H9 (cell line): ENCODE measurements at regions not wholly inside any gene's neighbourhood (a gene's known extent, or its start where the extent isn't known, plus 50 kb on each side); places are given as distances from the start of the nearest gene placed in this dataset.

Experiments
- DNase-seq: peaks from one replicate; pipeline ENCODE4 v3.0.0-alpha.2; 2017
- H2AFZ ChIP-seq: one replicate; pipeline ENCODE4 v1.6.1; 2013; ENCODE audit warnings: mild to moderate bottlenecking, low read length, control low read depth, moderate library complexity
- H2AK5ac ChIP-seq: 2 replicates; pipeline ENCODE4 v1.6.1; 2013; ENCODE audit warnings: low read length, control low read depth, mixed read lengths; ENCODE audit not compliant: insufficient read length
- H2BK120ac ChIP-seq: one replicate; pipeline ENCODE4 v1.6.1; 2013; ENCODE audit warnings: low read depth, mild to moderate bottlenecking, low read length, control low read depth, inconsistent platforms; ENCODE audit not compliant: poor library complexity, severe bottlenecking
- H2BK12ac ChIP-seq: 2 replicates; pipeline ENCODE4 v1.6.1; 2013; ENCODE audit warnings: low read length, control low read depth, mixed read lengths, low read depth; ENCODE audit not compliant: insufficient read length
- H2BK15ac ChIP-seq: 2 replicates; pipeline ENCODE4 v1.6.1; 2013; ENCODE audit warnings: low read depth, low read length, control low read depth
- H2BK20ac ChIP-seq: one replicate; pipeline ENCODE4 v1.6.1; 2013; ENCODE audit warnings: low read depth, mild to moderate bottlenecking, low read length, control low read depth, inconsistent platforms; ENCODE audit not compliant: poor library complexity, severe bottlenecking
- H2BK5ac ChIP-seq: 2 replicates; pipeline ENCODE4 v1.6.1; 2013; ENCODE audit warnings: low read length, control low read depth, mixed read lengths; ENCODE audit not compliant: insufficient read length
- H3K14ac ChIP-seq: 2 replicates; pipeline ENCODE4 v1.6.1; 2013; ENCODE audit warnings: low read length, control low read depth; ENCODE audit not compliant: insufficient read depth
- H3K18ac ChIP-seq: 2 replicates; pipeline ENCODE4 v1.6.1; 2013; ENCODE audit warnings: low read depth, mild to moderate bottlenecking, mixed read lengths, low read length, control low read depth; ENCODE audit not compliant: insufficient read length
- H3K23ac ChIP-seq: 2 replicates; pipeline ENCODE4 v1.6.1; 2013; ENCODE audit warnings: low read length, control low read depth, mixed read lengths, low read depth; ENCODE audit not compliant: insufficient read length
- H3K23me2 ChIP-seq: 2 replicates; pipeline ENCODE4 v1.6.1; 2013; ENCODE audit warnings: low read depth, mild to moderate bottlenecking, mixed read lengths, low read length, control low read depth; ENCODE audit not compliant: insufficient read length, poor library complexity, severe bottlenecking
- H3K27ac ChIP-seq: 2 replicates; pipeline ENCODE4 v1.5.1; 2013; ENCODE audit warnings: low read length, control low read depth, mixed read lengths, low read depth; ENCODE audit not compliant: insufficient read length
- H3K27me3 ChIP-seq: 2 replicates; pipeline ENCODE4 v1.6.1; 2013; ENCODE audit warnings: low read length, control low read depth, inconsistent platforms; ENCODE audit not compliant: insufficient read depth
- H3K4ac ChIP-seq: 2 replicates; pipeline ENCODE4 v1.6.1; 2013; ENCODE audit warnings: low read depth, mild to moderate bottlenecking, control low read depth, inconsistent platforms, low read length, moderate library complexity
- H3K4me1 ChIP-seq: 2 replicates; pipeline ENCODE4 v1.6.1; 2013; ENCODE audit warnings: low read length, control low read depth, inconsistent platforms; ENCODE audit not compliant: insufficient read depth
- H3K4me2 ChIP-seq: 2 replicates; pipeline ENCODE4 v1.6.1; 2013; ENCODE audit warnings: low read length, control low read depth, mixed read lengths; ENCODE audit not compliant: insufficient read length, insufficient read depth
- H3K56ac ChIP-seq: 2 replicates; pipeline ENCODE4 v1.6.1; 2013; ENCODE audit warnings: low read depth, mild to moderate bottlenecking, mixed read lengths, low read length, control low read depth; ENCODE audit not compliant: insufficient read length
- H3K79me1 ChIP-seq: 2 replicates; pipeline ENCODE4 v1.6.1; 2013; ENCODE audit warnings: low read depth, mild to moderate bottlenecking, moderate library complexity, low read length, control low read depth, inconsistent platforms; ENCODE audit not compliant: insufficient read depth, poor library complexity, severe bottlenecking
- H3K79me2 ChIP-seq: 2 replicates; pipeline ENCODE4 v1.6.1; 2013; ENCODE audit warnings: low read length, control low read depth, inconsistent platforms; ENCODE audit not compliant: insufficient read depth
- H3K9ac ChIP-seq: 2 replicates; pipeline ENCODE4 v1.6.1; 2013; ENCODE audit warnings: low read length, control low read depth, mixed read lengths; ENCODE audit not compliant: insufficient read length; ENCODE audit errors: extremely low read depth
- H3K9me3 ChIP-seq: one replicate; pipeline ENCODE4 v1.6.1; 2013; ENCODE audit warnings: low read depth, low read length, inconsistent platforms; ENCODE audit not compliant: control insufficient read depth
- H3T11ph ChIP-seq: one replicate; pipeline ENCODE4 v1.6.1; 2013; ENCODE audit warnings: mild to moderate bottlenecking, low read length, control low read depth, inconsistent platforms
- H4K20me1 ChIP-seq: one replicate; pipeline ENCODE4 v1.6.1; 2013; ENCODE audit not compliant: control insufficient read depth, insufficient read length, insufficient read depth
- H4K5ac ChIP-seq: 2 replicates; pipeline ENCODE4 v1.6.1; 2013; ENCODE audit warnings: low read depth, mild to moderate bottlenecking, mixed read lengths, low read length, control low read depth; ENCODE audit not compliant: insufficient read length
- H4K8ac ChIP-seq: replicated peaks from 2 replicates; pipeline ENCODE4 v1.6.1; 2013; ENCODE audit warnings: low read length, control low read depth, mixed read lengths, low read depth; ENCODE audit not compliant: insufficient read length
- H4K91ac ChIP-seq: 2 replicates; pipeline ENCODE4 v1.6.1; 2013; ENCODE audit warnings: low read depth, mild to moderate bottlenecking, moderate library complexity, mixed read lengths, low read length, control low read depth; ENCODE audit not compliant: insufficient read length
- H3K27ac Mint-ChIP-seq, 3 experiments: 2 replicates in 2 of 3; 3 replicates in 1 of 3; pipeline ENCODE4 v1.8.0; 2020 to 2021; ENCODE audit warnings: mixed read lengths in 3 of 3, mild to moderate bottlenecking in 1 of 3, moderate library complexity in 1 of 3
- H3K27me3 Mint-ChIP-seq: 2 replicates; pipeline ENCODE4 v1.8.0; 2021; ENCODE audit warnings: low read depth, mild to moderate bottlenecking, moderate library complexity, mixed read lengths
- H3K36me3 Mint-ChIP-seq, 3 experiments: 2 replicates in 2 of 3; 3 replicates in 1 of 3; pipeline ENCODE4 v1.8.0; 2020 to 2021; ENCODE audit warnings: low read depth in 3 of 3, mixed read lengths in 3 of 3; ENCODE audit not compliant: insufficient read depth in 1 of 3
- H3K4me1 Mint-ChIP-seq, 2 experiments: 2 replicates each; pipeline ENCODE4 v1.8.0; 2020; ENCODE audit warnings: mixed read lengths in 2 of 2
- H3K4me3 Mint-ChIP-seq, 2 experiments: 2 replicates in 1 of 2; 3 replicates in 1 of 2; pipeline ENCODE4 v1.8.0; 2020 to 2021; ENCODE audit warnings: mild to moderate bottlenecking in 2 of 2, mixed read lengths in 2 of 2, moderate library complexity in 1 of 2
- H3K9me3 Mint-ChIP-seq, 2 experiments: 2 replicates in 1 of 2; 3 replicates in 1 of 2; pipeline ENCODE4 v1.8.0; 2020; ENCODE audit warnings: mild to moderate bottlenecking in 2 of 2, mixed read lengths in 2 of 2, moderate library complexity in 1 of 2
- WGBS: extraction: QIAGEN DNeasy Blood & Tissue Kit; methylation state at CpG from one replicate; pipeline ENCODE4 v1.1.7; 2013; ENCODE audit warnings: missing lambda C conversion rate, low lambda C conversion rate, mixed read lengths; ENCODE audit not compliant: insufficient read length; ENCODE audit errors: extremely low coverage; 5-methylcytosine and 5-hydroxymethylcytosine counted together
- TF ChIP-seq, protein P1 (sequence below): fragments of 200-600 bp; sonication (generic); conservative IDR thresholded peaks from 3 replicates; pipeline ENCODE4 v1.8.0; 2021; ENCODE audit warnings: antibody characterized with exemption, mild to moderate bottlenecking

DNA sequence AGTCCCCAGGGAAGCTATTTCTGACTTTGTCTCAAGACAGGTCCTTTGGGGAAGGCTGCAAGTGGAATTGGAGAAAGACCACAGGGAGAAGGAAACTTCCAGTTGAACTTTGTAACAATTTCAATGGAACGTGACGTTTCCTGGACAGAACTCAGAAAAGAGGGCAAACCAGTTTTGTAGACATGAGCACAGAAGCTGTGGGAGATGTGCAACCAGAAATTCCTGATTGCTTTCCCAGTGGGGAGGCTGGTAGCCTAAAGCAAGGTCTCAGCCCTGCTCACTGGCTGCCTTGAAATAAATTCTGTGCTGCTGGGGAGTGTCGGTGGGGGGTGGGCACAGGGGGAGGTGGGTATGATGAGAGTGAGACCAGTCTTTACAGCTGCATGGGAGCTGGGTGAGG, 1206.7 kb upstream of the ADGRL2 start:
- Histone ChIP-seq H3K4me2 (no peak overlapping the region), H3K79me2 (no peaks in the 10 kb centered on the region), H3K9ac (no peak overlapping the region), H2BK20ac (no peak overlapping the region), H3K23ac (no peak overlapping the region), H3K18ac (no peak overlapping the region), H3K27me3 (no peaks in the 10 kb centered on the region), H2AK5ac (no peak overlapping the region), H3K56ac (no peak overlapping the region), H2BK12ac (no peak overlapping the region), H3K23me2 (no peaks in the 10 kb centered on the region), H4K20me1 (no peaks in the 10 kb centered on the region), H2AFZ (no peak overlapping the region), H4K91ac (no peak overlapping the region), H2BK15ac (no peak overlapping the region), H3K14ac (no peak overlapping the region), H3K27ac (no peak overlapping the region), H2BK5ac (no peak overlapping the region), H3K79me1 (no peaks in the 10 kb centered on the region), H3K4me1 (no peaks in the 10 kb centered on the region), H4K8ac (no peak overlapping the region), H2BK120ac (no peak overlapping the region), H3K4ac (no peak overlapping the region), H4K5ac (no peak overlapping the region), H3T11ph (no peak overlapping the region), H3K9me3 (no peaks in the 10 kb centered on the region)
- H3K4me3 Mint-ChIP-seq, result no peak overlapping the region
- H3K4me1 Mint-ChIP-seq, result peaks cover 3 to 4% of the 10 kb centered on the region in 2 experiments; a peak in 3 of 4 replicates
- H3K27ac Mint-ChIP-seq, result no peak overlapping the region
- no peaks in the 10 kb centered on the region; the same call in 1 of the 2 replicates for H3K27me3 Mint-ChIP-seq
- H3K9me3 Mint-ChIP-seq, result peaks cover 36 to 57% of the 10 kb centered on the region in 2 experiments
- TF ChIP-seq, protein P1, sequence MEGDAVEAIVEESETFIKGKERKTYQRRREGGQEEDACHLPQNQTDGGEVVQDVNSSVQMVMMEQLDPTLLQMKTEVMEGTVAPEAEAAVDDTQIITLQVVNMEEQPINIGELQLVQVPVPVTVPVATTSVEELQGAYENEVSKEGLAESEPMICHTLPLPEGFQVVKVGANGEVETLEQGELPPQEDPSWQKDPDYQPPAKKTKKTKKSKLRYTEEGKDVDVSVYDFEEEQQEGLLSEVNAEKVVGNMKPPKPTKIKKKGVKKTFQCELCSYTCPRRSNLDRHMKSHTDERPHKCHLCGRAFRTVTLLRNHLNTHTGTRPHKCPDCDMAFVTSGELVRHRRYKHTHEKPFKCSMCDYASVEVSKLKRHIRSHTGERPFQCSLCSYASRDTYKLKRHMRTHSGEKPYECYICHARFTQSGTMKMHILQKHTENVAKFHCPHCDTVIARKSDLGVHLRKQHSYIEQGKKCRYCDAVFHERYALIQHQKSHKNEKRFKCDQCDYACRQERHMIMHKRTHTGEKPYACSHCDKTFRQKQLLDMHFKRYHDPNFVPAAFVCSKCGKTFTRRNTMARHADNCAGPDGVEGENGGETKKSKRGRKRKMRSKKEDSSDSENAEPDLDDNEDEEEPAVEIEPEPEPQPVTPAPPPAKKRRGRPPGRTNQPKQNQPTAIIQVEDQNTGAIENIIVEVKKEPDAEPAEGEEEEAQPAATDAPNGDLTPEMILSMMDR, result no peak
- no peak for DNase-seq
- peaks cover 5 to 72% (median 17%) of the 10 kb centered on the region in 3 experiments for H3K36me3 Mint-ChIP-seq
- WGBS, result no CpG with 5 or more reads among the region's 3 CpGs
